ENCODE measurements at regions not wholly inside any gene's neighbourhood (a gene's known extent, or its start where the extent isn't known, plus 50 kb on each side); places are given as distances from the start of the nearest gene placed in this dataset.

DNA sequence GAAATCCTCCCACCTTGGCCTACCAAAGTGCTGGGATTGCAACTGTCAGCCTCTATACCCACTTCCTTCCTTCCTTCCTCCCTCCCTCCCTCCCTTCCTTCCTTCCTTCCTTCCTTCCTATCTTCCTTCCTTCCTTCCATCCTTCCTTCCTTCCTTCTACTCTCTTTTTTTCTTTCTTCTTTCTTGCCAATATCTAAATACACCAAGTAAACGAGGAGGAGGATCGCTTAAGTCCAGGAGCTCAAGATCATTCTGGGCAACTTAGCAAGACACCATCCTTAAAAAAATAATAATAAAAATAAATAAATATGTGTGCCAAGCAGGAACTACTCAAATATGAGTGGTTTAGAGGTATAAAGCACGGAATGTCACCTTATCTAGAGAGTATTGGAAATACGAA is 249.4 kb upstream of the TRIB2 start:
- TF ChIP-seq SUZ12 (IDR thresholded peaks at IDR 0.05; ENCODE audit: extremely low read depth, insufficient read depth, insufficient read length) (no peak), ZNF274 (IDR thresholded peaks at IDR 0.05; ENCODE audit: low read depth, low read length) (no peak), YY1 (IDR thresholded peaks at IDR 0.05; ENCODE audit: insufficient read depth, insufficient read length) (no peak)
